ENCODE measurements at regions not wholly inside any gene's neighbourhood (a gene's known extent, or its start where the extent isn't known, plus 50 kb on each side); places are given as distances from the start of the nearest gene placed in this dataset.

GRCh38 chr13:44101347-44102083 is 221.8 kb downstream of the LACC1 start:
- DNase-seq: no peak

- DNase-seq: no peak
Observed at GRCh38 chr13:44103429-44104196, 223.9 kb downstream of the LACC1 start.

GRCh38 chr13:44104197-44104490 is 224.4 kb downstream of the LACC1 start:
- no peak for DNase-seq

GRCh38 chr13:44104969-44105368 is 225.3 kb downstream of the LACC1 start:
- DNase-seq: no peak

- DNase-seq: no peak
Observed at GRCh38 chr13:44106266-44107152, 226.8 kb downstream of the LACC1 start.

- DNase-seq: no peak
Observed at GRCh38 chr13:44107357-44108121, 227.8 kb downstream of the LACC1 start.

- peak; percentile 32 for DNase-seq
Observed at GRCh38 chr13:44108331-44108858, 228.7 kb downstream of the LACC1 start.

GRCh38 chr13:44110091-44110621 is 230.5 kb downstream of the LACC1 start:
- DNase-seq: no peak

GRCh38 chr13:44111701-44112100 is 232.0 kb downstream of the LACC1 start:
- DNase-seq: no peak

GRCh38 chr13:44112700-44113329 is 233.1 kb downstream of the LACC1 start:
- no peak for DNase-seq

- DNase-seq: no peak
Observed at GRCh38 chr13:44116562-44117332, 237.0 kb downstream of the LACC1 start.

GRCh38 chr13:44117351-44117750 is 237.6 kb downstream of the LACC1 start:
- DNase-seq: peak; percentile 26

GRCh38 chr13:44117816-44118215 is 238.1 kb downstream of the LACC1 start:
- DNase-seq: no peak

- DNase-seq: no peak
Observed at GRCh38 chr13:44118881-44119280, 239.2 kb downstream of the LACC1 start.

GRCh38 chr13:44120043-44120442 is 240.3 kb downstream of the LACC1 start:
- DNase-seq: no peak

- no peak for DNase-seq
Observed at GRCh38 chr13:44120849-44121755, 241.4 kb downstream of the LACC1 start.

- DNase-seq: no peak
Observed at GRCh38 chr13:44124352-44124751, 244.6 kb downstream of the LACC1 start.

- no peak for DNase-seq
Observed at GRCh38 chr13:44125943-44126469, 246.3 kb downstream of the LACC1 start.

GRCh38 chr13:44128552-44129001 is 245.0 kb upstream of the SERP2 start:
- no peak for DNase-seq
